GM12873 (cell line): ENCODE measurements at regions not wholly inside any gene's neighbourhood (a gene's known extent, or its start where the extent isn't known, plus 50 kb on each side); places are given as distances from the start of the nearest gene placed in this dataset.

Experiments used
- TF ChIP-seq, protein P1 (sequence below): IDR thresholded peaks from 2 replicates; pipeline ENCODE4 v1.5.1; 2012; ENCODE audit warnings: low read depth, mild to moderate bottlenecking, moderate library complexity, low read length, control low read depth; ENCODE audit not compliant: insufficient read depth; ENCODE audit errors: missing control alignments

DNA sequence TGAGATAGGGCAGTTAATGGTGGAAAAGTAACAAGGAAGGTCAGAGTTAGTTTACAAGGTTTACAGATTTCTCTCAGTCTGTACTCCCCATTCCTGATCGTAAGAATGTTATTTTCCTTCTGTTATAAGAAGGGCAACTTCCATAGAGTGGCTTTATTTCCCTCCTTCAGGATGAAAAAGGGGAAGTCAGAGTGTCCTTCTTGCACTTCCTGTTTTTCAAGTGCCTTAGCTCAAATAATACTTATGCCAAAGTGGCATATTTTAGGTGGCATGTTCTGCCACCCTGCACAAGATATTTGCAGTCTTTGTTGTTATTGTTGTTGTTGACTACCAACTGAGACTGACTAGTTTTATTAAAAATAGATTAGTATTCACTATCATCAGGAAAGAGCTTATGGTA, 730.7 kb upstream of the ADGRL4 start:
- TF ChIP-seq, protein P1, sequence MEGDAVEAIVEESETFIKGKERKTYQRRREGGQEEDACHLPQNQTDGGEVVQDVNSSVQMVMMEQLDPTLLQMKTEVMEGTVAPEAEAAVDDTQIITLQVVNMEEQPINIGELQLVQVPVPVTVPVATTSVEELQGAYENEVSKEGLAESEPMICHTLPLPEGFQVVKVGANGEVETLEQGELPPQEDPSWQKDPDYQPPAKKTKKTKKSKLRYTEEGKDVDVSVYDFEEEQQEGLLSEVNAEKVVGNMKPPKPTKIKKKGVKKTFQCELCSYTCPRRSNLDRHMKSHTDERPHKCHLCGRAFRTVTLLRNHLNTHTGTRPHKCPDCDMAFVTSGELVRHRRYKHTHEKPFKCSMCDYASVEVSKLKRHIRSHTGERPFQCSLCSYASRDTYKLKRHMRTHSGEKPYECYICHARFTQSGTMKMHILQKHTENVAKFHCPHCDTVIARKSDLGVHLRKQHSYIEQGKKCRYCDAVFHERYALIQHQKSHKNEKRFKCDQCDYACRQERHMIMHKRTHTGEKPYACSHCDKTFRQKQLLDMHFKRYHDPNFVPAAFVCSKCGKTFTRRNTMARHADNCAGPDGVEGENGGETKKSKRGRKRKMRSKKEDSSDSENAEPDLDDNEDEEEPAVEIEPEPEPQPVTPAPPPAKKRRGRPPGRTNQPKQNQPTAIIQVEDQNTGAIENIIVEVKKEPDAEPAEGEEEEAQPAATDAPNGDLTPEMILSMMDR: no peak

DNA sequence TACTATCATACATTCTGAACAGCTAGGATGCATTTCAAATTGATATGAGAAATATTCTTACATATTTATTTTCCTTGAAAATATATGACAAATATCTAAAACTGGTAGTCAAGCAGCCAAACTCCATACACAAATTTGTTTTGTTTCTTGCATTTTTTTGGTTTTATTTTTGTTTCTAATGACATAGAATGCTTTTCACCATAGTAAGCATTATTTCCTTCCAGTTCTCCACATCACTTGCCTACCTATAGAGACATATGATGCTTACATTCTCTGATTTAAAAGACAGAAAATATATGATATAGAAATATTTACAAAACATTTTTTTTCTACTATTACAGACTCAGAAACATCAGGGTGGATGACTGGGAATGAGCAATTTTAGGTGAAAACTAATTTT, 726.4 kb upstream of the ADGRL4 start:
- TF ChIP-seq, protein P1: no peak

DNA sequence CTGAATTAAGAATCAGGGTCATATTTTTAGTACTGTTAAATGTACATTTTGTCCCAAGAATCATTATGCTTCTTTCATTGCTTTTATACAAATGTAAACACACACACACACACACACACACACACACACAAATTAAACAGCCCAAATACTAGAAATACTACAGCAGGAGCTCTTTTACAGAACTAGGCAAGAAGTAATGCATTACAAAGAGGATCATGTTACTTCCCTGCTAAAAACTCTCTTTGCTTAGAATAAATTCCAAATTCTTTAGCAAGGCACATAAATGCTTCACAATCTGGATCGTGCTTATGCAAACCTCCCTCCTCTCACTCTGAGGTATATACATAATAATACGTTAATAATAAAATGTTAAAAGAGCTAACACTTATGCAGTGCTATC, 720.4 kb upstream of the ADGRL4 start:
- TF ChIP-seq, protein P1: no peak

DNA sequence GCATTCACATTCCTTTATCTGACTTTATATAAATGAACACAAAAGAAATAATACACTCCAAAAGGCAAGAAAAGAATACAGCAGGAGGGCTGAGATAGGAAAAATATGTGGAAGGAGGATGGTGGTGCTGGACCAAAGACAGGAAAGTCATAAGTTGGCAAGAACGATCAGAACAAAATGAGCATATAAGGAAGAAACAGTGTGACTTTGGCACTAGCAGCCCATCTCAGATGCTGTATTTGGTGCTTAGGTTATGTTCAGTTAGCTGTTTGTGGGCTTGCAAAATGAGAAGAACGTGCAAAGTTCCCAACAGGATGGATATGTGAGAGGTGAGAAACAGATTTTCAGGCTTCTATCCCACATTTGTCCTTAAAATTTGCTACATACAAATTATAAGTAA, 719.8 kb upstream of the ADGRL4 start:
- TF ChIP-seq, protein P1: no peak

DNA sequence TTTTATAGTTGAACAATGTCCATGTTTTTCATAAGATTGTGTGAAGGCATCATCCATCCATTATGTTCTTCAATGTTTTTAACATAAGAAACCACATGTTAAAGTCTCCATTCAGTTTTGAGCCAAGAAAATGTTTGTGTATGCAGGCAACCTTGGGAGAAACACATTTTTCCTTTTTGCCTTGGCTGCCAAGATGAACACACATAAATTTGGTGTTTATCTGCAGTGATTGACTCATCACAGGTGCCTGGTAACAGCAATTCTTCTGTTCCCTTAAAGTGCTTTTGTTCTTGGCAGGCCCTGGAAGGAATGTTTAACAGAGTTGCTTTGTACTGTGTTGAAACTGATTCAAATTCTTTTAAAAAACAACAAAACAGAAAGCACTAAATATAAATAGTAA, 709.9 kb upstream of the ADGRL4 start:
- TF ChIP-seq, protein P1: no peak

DNA sequence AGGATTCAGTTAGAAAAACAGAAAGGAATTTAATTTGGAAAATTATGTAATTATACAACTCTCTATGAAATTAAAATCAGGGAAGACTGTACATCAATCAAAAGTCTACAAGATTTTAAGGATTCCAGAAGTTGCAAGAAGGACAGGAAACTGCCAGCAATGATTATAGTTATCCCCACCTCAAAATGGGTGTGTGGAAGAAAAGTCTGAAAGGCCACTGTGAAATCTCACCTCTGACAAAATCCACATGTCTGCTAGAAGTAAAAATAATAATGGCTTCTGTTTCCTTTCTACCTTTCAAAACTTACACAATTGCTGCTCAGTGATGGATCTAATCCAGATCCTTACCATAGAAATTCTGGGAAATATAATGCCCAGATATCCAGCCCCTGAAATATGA, 708.1 kb upstream of the ADGRL4 start:
- TF ChIP-seq, protein P1: no peak

DNA sequence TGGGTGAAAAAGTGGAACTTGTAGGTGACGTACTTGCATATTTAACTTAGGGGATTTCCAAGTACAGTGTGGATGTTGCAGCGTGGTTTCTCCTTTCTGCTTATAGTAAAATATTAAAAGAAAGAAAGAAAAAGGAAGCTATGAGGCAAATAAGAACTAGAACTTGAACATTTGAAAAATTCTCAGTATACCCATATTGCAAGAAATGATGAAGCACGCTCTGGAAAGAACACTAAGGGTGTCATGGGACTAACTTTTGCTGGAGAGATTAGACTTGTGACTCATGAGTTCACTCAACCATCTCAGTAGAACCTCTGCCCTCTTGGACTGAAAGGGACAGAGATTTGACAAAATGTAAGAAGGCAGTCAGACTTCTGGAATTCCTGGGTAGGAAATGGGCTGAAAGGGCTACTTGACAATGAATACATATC, 704.5 kb upstream of the ADGRL4 start:
- TF ChIP-seq, protein P1: no peak
